Thyroid gland (tissue), 4 donors: ENCODE measurements at regions not wholly inside any gene's neighbourhood (a gene's known extent, or its start where the extent isn't known, plus 50 kb on each side); places are given as distances from the start of the nearest gene placed in this dataset.

ENCODE experiments used
- DNase-seq, 2 donors: peaks; one replicate each; pipeline ENCODE4 v3.0.0-alpha.2; 2019
- H3K27ac ChIP-seq, 3 donors: fragments of 200-600 bp; sonication (generic); 1 replicate in 2 of 3; 2 replicates in 1 of 3; pipeline ENCODE4 v1.5.1; 2016 to 2019; ENCODE audit warnings: mild to moderate bottlenecking in 1 of 3, moderate library complexity in 1 of 3
- H3K27me3 ChIP-seq: fragments of 200-600 bp; sonication (generic); one replicate; pipeline ENCODE4 v1.5.1; 2019
- H3K36me3 ChIP-seq, 2 donors: fragments of 200-600 bp; sonication (generic); one replicate each; pipeline ENCODE4 v1.5.1; 2016 to 2019
- H3K4me1 ChIP-seq, 2 donors: fragments of 200-600 bp; sonication (generic); one replicate each; pipeline ENCODE4 v1.5.1; 2017 to 2019
- H3K4me3 ChIP-seq, 3 donors: fragments of 200-600 bp; sonication (generic); replicated peaks in 1 of 3; 1 replicate in 2 of 3; 2 replicates in 1 of 3; pipeline ENCODE4 v1.5.1; 2016; ENCODE audit warnings: mild to moderate bottlenecking in 1 of 3
- H3K9me3 ChIP-seq: fragments of 200-600 bp; sonication (generic); one replicate; pipeline ENCODE4 v1.5.1; 2017
- POLR2A ChIP-seq, 2 donors: fragments of 450-650 bp; IDR thresholded peaks; one replicate each; pipeline ENCODE4 v1.6.1; 2017; ENCODE audit warnings: antibody characterized with exemption in 2 of 2, mild to moderate bottlenecking in 2 of 2, moderate library complexity in 1 of 2
- WGBS, 2 donors: methylation state at CpG; one replicate each; pipeline ENCODE4 v1.1.5; 2017; 5-methylcytosine and 5-hydroxymethylcytosine counted together
- intact Hi-C: fragments of 100-400 bp; cut with DNase I; formaldehyde crosslinking; loops from one replicate; pipeline ENCODE4 v1.15.1; 2023
- TF ChIP-seq, protein P1 (sequence below), 6 experiments: fragments of 200-600 bp in 3 of 6; fragments of 450-650 bp in 3 of 6; sonication (generic) in 3 of 6; IDR thresholded peaks; one replicate each; pipeline ENCODE4 v1.5.1; 2016 to 2019; ENCODE audit warnings: antibody characterized with exemption in 6 of 6, mild to moderate bottlenecking in 2 of 6, inconsistent platforms in 1 of 6, moderate library complexity in 1 of 6

GRCh38 chr5:54862036-54862435 is 123.4 kb downstream of the ESM1 start:
- H3K4me3 ChIP-seq, result no peak overlapping the region
- intact Hi-C loops, result no loop called here
- no peak overlapping the region for H3K27ac ChIP-seq
- no peaks in the 10 kb centered on the region for H3K4me1 ChIP-seq
- TF ChIP-seq POLR2A (IDR thresholded peaks at IDR 0.05), result no peak
- TF ChIP-seq, protein P1, sequence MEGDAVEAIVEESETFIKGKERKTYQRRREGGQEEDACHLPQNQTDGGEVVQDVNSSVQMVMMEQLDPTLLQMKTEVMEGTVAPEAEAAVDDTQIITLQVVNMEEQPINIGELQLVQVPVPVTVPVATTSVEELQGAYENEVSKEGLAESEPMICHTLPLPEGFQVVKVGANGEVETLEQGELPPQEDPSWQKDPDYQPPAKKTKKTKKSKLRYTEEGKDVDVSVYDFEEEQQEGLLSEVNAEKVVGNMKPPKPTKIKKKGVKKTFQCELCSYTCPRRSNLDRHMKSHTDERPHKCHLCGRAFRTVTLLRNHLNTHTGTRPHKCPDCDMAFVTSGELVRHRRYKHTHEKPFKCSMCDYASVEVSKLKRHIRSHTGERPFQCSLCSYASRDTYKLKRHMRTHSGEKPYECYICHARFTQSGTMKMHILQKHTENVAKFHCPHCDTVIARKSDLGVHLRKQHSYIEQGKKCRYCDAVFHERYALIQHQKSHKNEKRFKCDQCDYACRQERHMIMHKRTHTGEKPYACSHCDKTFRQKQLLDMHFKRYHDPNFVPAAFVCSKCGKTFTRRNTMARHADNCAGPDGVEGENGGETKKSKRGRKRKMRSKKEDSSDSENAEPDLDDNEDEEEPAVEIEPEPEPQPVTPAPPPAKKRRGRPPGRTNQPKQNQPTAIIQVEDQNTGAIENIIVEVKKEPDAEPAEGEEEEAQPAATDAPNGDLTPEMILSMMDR (IDR thresholded peaks at IDR 0.05), result no peak
- no peaks in the 10 kb centered on the region for H3K27me3 ChIP-seq
- no peaks in the 10 kb centered on the region for H3K36me3 ChIP-seq
- DNase-seq, result no peak
- 67% methylated on average over 7 of the region's 7 CpGs for WGBS, 2 donors
- no peaks in the 10 kb centered on the region for H3K9me3 ChIP-seq

DNA sequence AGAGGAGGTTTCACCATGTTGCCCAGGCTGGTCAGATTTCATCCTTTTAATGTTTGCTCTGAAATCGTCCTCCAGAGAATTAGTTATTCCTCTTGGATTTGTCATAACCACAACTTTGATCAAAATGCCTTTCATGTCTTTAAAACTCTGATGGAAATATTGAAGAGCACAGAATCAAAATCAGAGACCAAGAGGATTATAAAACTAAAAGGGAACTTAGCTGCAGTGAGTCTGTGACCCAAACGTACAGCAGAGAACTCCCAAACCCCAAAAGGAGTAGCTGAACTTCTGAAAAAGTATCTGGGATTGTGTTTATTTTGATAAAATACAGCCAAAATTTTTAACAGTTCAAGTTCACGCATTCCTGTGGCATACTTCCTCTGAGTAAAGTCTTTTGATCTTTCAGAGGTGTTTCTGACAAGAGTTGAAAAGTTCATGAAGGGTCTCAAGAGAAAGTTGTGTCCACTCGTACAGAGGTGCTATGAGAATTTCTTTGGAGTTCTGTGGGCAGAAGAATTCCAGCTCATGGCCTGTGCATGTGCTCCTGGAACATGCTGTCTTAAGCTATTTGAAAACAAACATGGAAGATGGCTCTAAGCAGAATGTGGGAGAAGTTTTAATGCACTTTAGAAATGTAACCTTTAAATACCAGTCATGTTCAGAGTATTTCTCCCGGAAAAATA is 124.0 kb downstream of the ESM1 start:
- Histone ChIP-seq H3K4me1 (no peaks in the 10 kb centered on the region), H3K27ac (no peak overlapping the region), H3K4me3 (no peak overlapping the region), H3K27me3 (no peaks in the 10 kb centered on the region), H3K36me3 (no peaks in the 10 kb centered on the region), H3K9me3 (no peaks in the 10 kb centered on the region)
- TF ChIP-seq POLR2A (IDR thresholded peaks at IDR 0.05), result no peak
- TF ChIP-seq, protein P1 (IDR thresholded peaks at IDR 0.05), result no peak
- WGBS, 2 donors, result 60 to 69% methylated on average over 5 of the region's 5 CpGs
- DNase-seq, result no peak
- intact Hi-C loops, result no loop called here

DNA sequence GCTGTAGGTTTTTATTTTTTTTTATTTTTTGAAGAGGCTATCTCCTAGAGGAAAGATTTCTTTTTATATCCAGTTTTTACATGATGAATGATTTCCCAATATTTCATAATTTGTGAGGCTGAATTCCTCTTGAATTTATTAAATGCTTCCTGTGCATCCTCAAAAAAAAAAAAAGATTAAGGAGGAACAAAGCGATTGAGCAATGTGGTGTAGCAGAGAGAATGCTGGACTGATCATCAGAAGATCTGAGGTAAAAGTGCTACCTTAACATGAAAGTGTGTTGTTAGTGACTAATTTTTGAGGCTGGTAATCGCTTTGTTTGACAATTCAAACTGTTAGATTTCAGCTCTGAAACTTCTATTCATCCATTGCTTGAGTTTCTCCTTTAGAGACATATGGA is 125.1 kb downstream of the ESM1 start:
- no peak overlapping the region for H3K4me3 ChIP-seq
- no peaks in the 10 kb centered on the region for H3K9me3 ChIP-seq
- intact Hi-C loops, result no loop called here
- no peaks in the 10 kb centered on the region for H3K4me1 ChIP-seq
- TF ChIP-seq POLR2A (IDR thresholded peaks at IDR 0.05), result no peak
- TF ChIP-seq, protein P1 (IDR thresholded peaks at IDR 0.05), result no peak
- no peaks in the 10 kb centered on the region for H3K36me3 ChIP-seq
- DNase-seq, result no peak
- WGBS, 2 donors, result 78 to 89% methylated on average over 2 of the region's 2 CpGs
- no peaks in the 10 kb centered on the region for H3K27me3 ChIP-seq
- H3K27ac ChIP-seq, result no peak overlapping the region

DNA sequence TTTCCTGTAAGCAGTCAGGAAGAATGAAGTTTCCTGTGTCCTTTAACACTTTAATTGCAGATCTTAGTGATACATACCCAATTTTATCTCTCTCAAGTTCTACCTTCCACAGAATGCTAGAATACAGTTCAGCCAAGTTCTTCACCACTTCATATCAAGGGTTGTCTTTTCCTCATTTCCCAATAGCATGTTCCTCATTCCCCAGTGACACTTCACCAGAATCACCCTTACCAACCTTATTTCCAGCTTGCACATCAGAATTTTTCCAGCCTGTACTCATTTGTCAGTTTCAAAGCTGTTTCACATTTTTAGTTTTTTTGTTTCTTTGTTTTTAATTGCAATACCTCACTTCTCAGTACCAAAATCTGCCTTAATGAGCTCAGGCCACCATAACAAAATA is 126.1 kb downstream of the ESM1 start:
- Histone ChIP-seq H3K4me1 (no peaks in the 10 kb centered on the region), H3K4me3 (no peak overlapping the region), H3K27me3 (no peaks in the 10 kb centered on the region), H3K27ac (no peak overlapping the region), H3K36me3 (no peaks in the 10 kb centered on the region), H3K9me3 (no peaks in the 10 kb centered on the region)
- DNase-seq, result no peak
- TF ChIP-seq POLR2A (IDR thresholded peaks at IDR 0.05), result no peak
- TF ChIP-seq, protein P1 (IDR thresholded peaks at IDR 0.05), result no peak
- intact Hi-C loops, result no loop called here

DNA sequence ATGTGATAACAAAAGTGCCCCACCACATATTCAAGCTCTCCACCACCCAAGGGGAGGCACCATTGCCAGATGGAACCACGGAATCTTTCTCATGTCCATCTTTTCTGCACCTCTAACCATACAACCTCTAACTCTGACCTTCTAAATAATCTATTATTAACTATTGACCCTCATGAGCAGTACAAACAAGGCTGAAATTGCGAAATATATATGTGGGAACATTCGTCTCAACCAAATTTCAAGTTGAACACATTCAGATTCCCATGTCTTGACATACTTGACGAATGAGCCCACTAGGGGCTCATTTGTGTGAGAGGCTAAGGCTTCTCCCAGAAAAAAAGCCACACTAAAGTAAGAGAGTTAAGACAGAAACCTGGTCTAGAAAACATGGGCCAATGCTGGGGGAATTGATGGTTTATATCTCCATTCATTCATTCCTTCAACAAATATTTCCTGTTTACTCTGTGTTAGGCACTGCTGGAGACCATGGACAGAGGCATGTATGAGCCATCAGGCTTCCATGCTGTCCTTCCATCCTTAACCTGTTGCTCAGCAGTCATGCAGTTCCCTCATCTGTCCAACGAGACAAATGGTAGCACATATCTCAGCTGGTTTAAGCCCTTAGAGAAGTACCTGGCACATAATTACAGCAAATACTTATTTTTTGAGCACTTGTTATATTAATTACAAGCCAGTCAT is 130.4 kb downstream of the ESM1 start:
- 88 to 91% methylated on average over 5 of the region's 5 CpGs for WGBS, 2 donors
- Histone ChIP-seq H3K4me3 (no peak overlapping the region), H3K27me3 (no peaks in the 10 kb centered on the region), H3K36me3 (no peaks in the 10 kb centered on the region), H3K27ac (no peak overlapping the region), H3K9me3 (no peaks in the 10 kb centered on the region), H3K4me1 (no peaks in the 10 kb centered on the region)
- intact Hi-C loops, result no loop called here
- DNase-seq, result no peak
- no peak for TF ChIP-seq POLR2A (IDR thresholded peaks at IDR 0.05)
- TF ChIP-seq, protein P1 (IDR thresholded peaks at IDR 0.05), result no peak
